Parathyroid adenoma (tissue), 2 donors: ENCODE measurements at regions not wholly inside any gene's neighbourhood (a gene's known extent, or its start where the extent isn't known, plus 50 kb on each side); places are given as distances from the start of the nearest gene placed in this dataset.
"Not testable (repeated sequence)": the region's sequence is repeated elsewhere in the genome, so short reads cannot be mapped to it uniquely, and the experiment has no call there.

ENCODE experiments used
- H2AFZ ChIP-seq: fragments of 300-600 bp; sonication (generic); one replicate; pipeline ENCODE4 v1.7.0; 2017; ENCODE audit warnings: antibody characterized with exemption, mild to moderate bottlenecking
- H3K27ac ChIP-seq: fragments of 300-600 bp; sonication (generic); one replicate; pipeline ENCODE4 v1.7.0; 2017
- H3K27me3 ChIP-seq: fragments of 300-600 bp; sonication (generic); one replicate; pipeline ENCODE4 v1.7.0; 2017; ENCODE audit warnings: low read length; ENCODE audit not compliant: control insufficient read depth, insufficient read depth
- H3K36me3 ChIP-seq: fragments of 300-600 bp; sonication (generic); one replicate; pipeline ENCODE4 v1.7.0; 2017; ENCODE audit warnings: low read length; ENCODE audit not compliant: control insufficient read depth, insufficient read depth
- H3K4me1 ChIP-seq: fragments of 300-600 bp; sonication (generic); one replicate; pipeline ENCODE4 v1.7.0; 2017; ENCODE audit warnings: control low read depth
- H3K4me2 ChIP-seq: fragments of 300-600 bp; sonication (generic); one replicate; pipeline ENCODE4 v1.7.0; 2017; ENCODE audit warnings: low read length
- H3K4me3 ChIP-seq: fragments of 300-600 bp; sonication (generic); one replicate; pipeline ENCODE4 v1.7.0; 2017; ENCODE audit warnings: low read depth, low read length
- H3K79me2 ChIP-seq: fragments of 300-600 bp; sonication (generic); one replicate; pipeline ENCODE4 v1.7.0; 2017; ENCODE audit warnings: control low read depth
- H3K9ac ChIP-seq: fragments of 300-600 bp; sonication (generic); one replicate; pipeline ENCODE4 v1.7.0; 2017; ENCODE audit warnings: mild to moderate bottlenecking
- H3K9me3 ChIP-seq: fragments of 300-600 bp; sonication (generic); one replicate; pipeline ENCODE4 v1.7.0; 2017; ENCODE audit warnings: low read length; ENCODE audit not compliant: control insufficient read depth
- donor health status: primary hyperparathyroidism.

- H3K27me3 ChIP-seq, H3K27ac ChIP-seq, H3K9ac ChIP-seq, H3K36me3 ChIP-seq, H3K4me3 ChIP-seq, H3K4me1 ChIP-seq, H3K79me2 ChIP-seq, H3K4me2 ChIP-seq, H3K9me3 ChIP-seq, H2AFZ ChIP-seq: not testable (repeated sequence)
Measured at GRCh38 chr2:87285139-87285538, 263.5 kb upstream of the PLGLB1 start.

GRCh38 chr2:87290566-87291307 is 269.1 kb upstream of the PLGLB1 start:
- H3K9me3 ChIP-seq, H3K4me1 ChIP-seq, H3K27ac ChIP-seq, H3K36me3 ChIP-seq, H3K79me2 ChIP-seq, H3K4me3 ChIP-seq, H3K27me3 ChIP-seq, H3K9ac ChIP-seq, H3K4me2 ChIP-seq, H2AFZ ChIP-seq: not testable (repeated sequence)

GRCh38 chr2:87291400-87292200 is 270.0 kb upstream of the PLGLB1 start:
- not testable (repeated sequence) for H3K4me3 ChIP-seq, H3K27ac ChIP-seq, H3K4me1 ChIP-seq, H3K9ac ChIP-seq, H3K79me2 ChIP-seq, H3K27me3 ChIP-seq, H3K4me2 ChIP-seq, H2AFZ ChIP-seq, H3K36me3 ChIP-seq, H3K9me3 ChIP-seq

GRCh38 chr2:87293931-87294594 is 272.4 kb upstream of the PLGLB1 start:
- not testable (repeated sequence) for H3K27me3 ChIP-seq, H3K4me2 ChIP-seq, H3K79me2 ChIP-seq, H3K27ac ChIP-seq, H3K4me1 ChIP-seq, H3K9ac ChIP-seq, H3K9me3 ChIP-seq, H3K36me3 ChIP-seq, H2AFZ ChIP-seq, H3K4me3 ChIP-seq

GRCh38 chr2:87295135-87295534 is 273.5 kb upstream of the PLGLB1 start:
- not testable (repeated sequence) for H3K9me3 ChIP-seq, H3K9ac ChIP-seq, H3K79me2 ChIP-seq, H3K27me3 ChIP-seq, H2AFZ ChIP-seq, H3K4me1 ChIP-seq, H3K27ac ChIP-seq, H3K4me3 ChIP-seq, H3K4me2 ChIP-seq, H3K36me3 ChIP-seq

GRCh38 chr2:87301349-87301748 is 279.7 kb upstream of the PLGLB1 start:
- H2AFZ ChIP-seq, H3K36me3 ChIP-seq, H3K27ac ChIP-seq, H3K79me2 ChIP-seq, H3K27me3 ChIP-seq, H3K4me3 ChIP-seq, H3K9ac ChIP-seq, H3K4me2 ChIP-seq, H3K9me3 ChIP-seq, H3K4me1 ChIP-seq: not testable (repeated sequence)

GRCh38 chr2:87301871-87302270 is 280.2 kb upstream of the PLGLB1 start:
- H3K27ac ChIP-seq, H3K4me3 ChIP-seq, H3K79me2 ChIP-seq, H3K27me3 ChIP-seq, H2AFZ ChIP-seq, H3K9ac ChIP-seq, H3K4me2 ChIP-seq, H3K9me3 ChIP-seq, H3K4me1 ChIP-seq, H3K36me3 ChIP-seq: not testable (repeated sequence)

- H3K27ac ChIP-seq, H3K36me3 ChIP-seq, H3K27me3 ChIP-seq, H3K4me3 ChIP-seq, H2AFZ ChIP-seq, H3K4me1 ChIP-seq, H3K4me2 ChIP-seq, H3K79me2 ChIP-seq, H3K9me3 ChIP-seq, H3K9ac ChIP-seq: not testable (repeated sequence)
Measured at GRCh38 chr2:87308621-87309020, 287.0 kb upstream of the PLGLB1 start.

GRCh38 chr2:87309785-87310184 is 288.1 kb upstream of the PLGLB1 start:
- not testable (repeated sequence) for H3K4me1 ChIP-seq, H3K79me2 ChIP-seq

GRCh38 chr2:87311896-87312441 is 290.3 kb upstream of the PLGLB1 start:
- H3K9me3 ChIP-seq, H3K27me3 ChIP-seq, H3K27ac ChIP-seq, H3K4me2 ChIP-seq, H3K4me3 ChIP-seq, H3K9ac ChIP-seq, H2AFZ ChIP-seq, H3K36me3 ChIP-seq, H3K79me2 ChIP-seq, H3K4me1 ChIP-seq: not testable (repeated sequence)

More at GRCh38 chr2:87309785-87310184, 288.1 kb upstream of the PLGLB1 start:
- H2AFZ ChIP-seq, H3K9ac ChIP-seq, H3K4me3 ChIP-seq, H3K27ac ChIP-seq, H3K36me3 ChIP-seq, H3K9me3 ChIP-seq, H3K4me2 ChIP-seq, H3K27me3 ChIP-seq: not testable (repeated sequence)
